Fibroblast of gingiva (primary cell): ENCODE measurements at regions not wholly inside any gene's neighbourhood (a gene's known extent, or its start where the extent isn't known, plus 50 kb on each side); places are given as distances from the start of the nearest gene placed in this dataset.

Experiments used
- DNase-seq: peaks from one replicate; pipeline ENCODE4 v3.0.0-alpha.2; 2011; ENCODE audit warnings: low read depth

DNA sequence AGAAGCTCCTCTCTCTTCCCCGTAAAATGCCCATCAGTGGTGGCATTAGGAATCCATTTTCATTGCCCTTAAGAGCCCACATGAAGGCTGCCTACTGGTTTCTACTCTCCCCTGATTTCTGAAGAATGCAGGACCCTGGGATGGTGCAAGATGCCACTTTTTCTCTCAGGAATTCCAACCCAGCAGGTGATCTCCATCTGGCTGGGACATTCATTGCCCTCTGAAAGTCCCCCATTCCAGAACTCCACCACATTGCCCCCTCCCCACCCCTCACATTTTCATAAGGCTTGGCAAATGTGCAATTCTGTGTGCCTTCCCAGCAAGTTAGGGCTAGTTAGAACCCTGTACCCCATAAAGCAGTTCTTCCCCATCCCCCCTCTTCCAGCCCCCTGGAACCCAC is 88.0 kb downstream of the BANF2 start:
- DNase-seq: no peak

DNA sequence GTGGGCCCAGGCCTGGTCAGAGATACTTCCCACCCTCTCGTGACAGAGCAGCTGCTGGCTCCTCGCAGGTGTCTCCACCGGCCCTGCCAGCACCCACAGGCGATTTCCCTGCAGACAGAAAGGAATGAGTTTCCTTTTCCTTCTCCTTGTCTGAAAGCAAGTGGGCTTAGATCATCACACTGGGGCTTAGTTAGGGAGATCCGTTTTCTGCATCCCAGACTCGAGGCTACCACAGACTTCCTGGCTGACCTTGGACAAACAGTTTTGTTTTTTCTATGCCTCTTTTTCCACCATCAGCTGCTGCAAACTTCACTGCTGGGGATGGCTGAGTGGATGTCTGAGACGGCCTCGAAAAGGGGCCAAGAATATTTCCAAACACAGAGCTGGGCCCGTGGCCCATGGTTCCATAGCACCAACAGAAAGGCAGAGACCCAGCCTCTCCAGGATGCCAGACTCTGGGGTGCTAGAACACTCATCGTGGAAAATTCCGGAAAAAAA is 86.5 kb downstream of the BANF2 start:
- DNase-seq: peak; percentile 54
